K562 (cell line): ENCODE measurements at regions not wholly inside any gene's neighbourhood (a gene's known extent, or its start where the extent isn't known, plus 50 kb on each side); places are given as distances from the start of the nearest gene placed in this dataset.

Experiments used
- ATAC-seq: fragments of 200-7000 bp; cut with Tn5 transposase; 3 replicates; pipeline ENCODE4 v1.9.1; 2020; ENCODE audit warnings: moderate library complexity
- BruUV-seq: library from RNA; stranded (reverse); fragments of 400-500 nt; replicated peaks from 2 replicates; lab custom pipeline; 2021; lab: Mats Ljungman, UMichigan
- CTCF ChIA-PET: fragments of 300-600 bp; formaldehyde crosslinking; extraction: SDS; loops from one replicate; lab custom pipeline; 2021; ENCODE audit warnings: low intra/inter-chr PET ratio; lab: Yijun Ruan, JAX
- POLR2A ChIA-PET: fragments of 300-600, 350-650 bp; sonication (Branson Sonifier 250); formaldehyde crosslinking; extraction: SDS; loops from one replicate; lab custom pipeline; 2021; ENCODE audit warnings: antibody characterized with exemption, inconsistent platforms; lab: Yijun Ruan, JAX
- DNase-seq, 4 experiments: peaks; one replicate each; pipeline versions ENCODE4 v3.0.0 to v3.0.0-alpha.2; 2011 to 2018; ENCODE audit warnings: low spot score in 3 of 4, mixed read lengths in 3 of 4; ENCODE audit errors: extremely low read depth in 1 of 4
- FAIRE-seq: peaks from 2 replicates; lab custom pipeline; 2011; peaks lifted over from hg19 to GRCh38; lab: Jason Lieb, UNC
- H2AFZ ChIP-seq: 2 replicates; pipeline ENCODE4 v1.6.0; 2011; ENCODE audit warnings: low read depth, low read length, control low read depth, inconsistent platforms
- H3K27ac ChIP-seq: fragments of 200-600 bp; 3 replicates; pipeline ENCODE4 v1.8.0; 2011; ENCODE audit warnings: low read depth, mild to moderate bottlenecking, control low read depth, inconsistent platforms, low read length, moderate library complexity, mixed read lengths; ENCODE audit errors: extremely low read depth
- H3K27me3 ChIP-seq, 2 experiments: fragments of 300-600 bp in 1 of 2; 2 replicates in 1 of 2; 3 replicates in 1 of 2; pipeline versions ENCODE4 v1.6.0 to v1.8.0; 2011; ENCODE audit warnings: inconsistent platforms in 2 of 2, low read length in 2 of 2, mild to moderate bottlenecking in 1 of 2, mixed read lengths in 1 of 2, moderate library complexity in 1 of 2; ENCODE audit not compliant: control insufficient read depth in 2 of 2, insufficient read depth in 2 of 2
- H3K36me3 ChIP-seq: fragments of 300-600 bp; 3 replicates; pipeline ENCODE4 v1.8.0; 2011; ENCODE audit warnings: mild to moderate bottlenecking, low read length, inconsistent platforms; ENCODE audit not compliant: control insufficient read depth, insufficient read depth
- H3K4me1 ChIP-seq, 2 experiments: fragments of 200-600 bp in 1 of 2; replicated peaks in 1 of 2; 2 replicates in 1 of 2; 3 replicates in 1 of 2; pipeline versions ENCODE4 v1.5.1 to v1.8.0; 2011; ENCODE audit warnings: inconsistent platforms in 2 of 2, low read length in 2 of 2, mild to moderate bottlenecking in 1 of 2, mixed read lengths in 1 of 2, moderate library complexity in 1 of 2; ENCODE audit not compliant: control insufficient read depth in 2 of 2, insufficient read depth in 2 of 2
- H3K4me2 ChIP-seq: 2 replicates; pipeline ENCODE4 v1.6.1; 2011; ENCODE audit warnings: low read length, control low read depth, inconsistent platforms, mixed read lengths; ENCODE audit not compliant: insufficient read depth
- H3K4me3 ChIP-seq: fragments of 200-600 bp; sonication (generic), shearing (Covaris generic); 2 replicates; pipeline ENCODE4 v1.5.1; 2016; ENCODE audit warnings: control low read depth, inconsistent platforms
- H3K79me2 ChIP-seq: fragments of 200-600 bp; 3 replicates; pipeline ENCODE4 v1.8.0; 2011; ENCODE audit warnings: low read length, inconsistent platforms; ENCODE audit not compliant: control insufficient read depth, insufficient read depth
- H3K9ac ChIP-seq, 2 experiments: 2 replicates each; pipeline versions ENCODE4 v1.6.0 to v1.6.1; 2011; ENCODE audit warnings: low read depth in 2 of 2, low read length in 2 of 2, control low read depth in 1 of 2, inconsistent platforms in 1 of 2, mild to moderate bottlenecking in 1 of 2, mixed read lengths in 1 of 2; ENCODE audit not compliant: insufficient read depth in 1 of 2
- H3K9me1 ChIP-seq: one replicate; pipeline ENCODE4 v1.6.0; 2011; ENCODE audit warnings: inconsistent platforms, mild to moderate bottlenecking, low read length, moderate library complexity; ENCODE audit not compliant: control insufficient read depth, insufficient read depth
- H3K9me3 ChIP-seq: replicated peaks from 2 replicates; pipeline ENCODE4 v1.5.1; 2011; ENCODE audit warnings: low read depth, low read length, inconsistent platforms; ENCODE audit not compliant: control insufficient read depth, insufficient read depth
- H4K20me1 ChIP-seq: replicated peaks from 2 replicates; pipeline ENCODE4 v1.6.1; 2011; ENCODE audit warnings: low read length, inconsistent platforms, mixed read lengths; ENCODE audit not compliant: control insufficient read depth, insufficient read depth
- ATF1 ChIP-seq, 2 experiments: fragments of 450-650 bp in 1 of 2; IDR thresholded peaks; 2 replicates each; pipeline ENCODE4 v1.6.1; 2016; ENCODE audit warnings: missing compliant biosample characterization in 1 of 2, missing genetic modification characterization in 1 of 2
- CBX8 ChIP-seq: fragments of 200-600 bp; sonication (generic); IDR thresholded peaks from 2 replicates; pipeline ENCODE4 v1.6.1; 2012; ENCODE audit warnings: borderline replicate concordance, mixed run types, low read depth, mild to moderate bottlenecking, moderate library complexity, mixed read lengths, low read length, control low read depth, inconsistent platforms; ENCODE audit not compliant: poor library complexity, severe bottlenecking; ENCODE audit errors: extremely low read depth
- CHD2 ChIP-seq: IDR thresholded peaks from 2 replicates; pipeline ENCODE4 v1.6.1; 2011; ENCODE audit warnings: low read depth, low read length
- CXXC5 ChIP-seq: fragments of 250-450 bp; sonication (Bioruptor Pico); IDR thresholded peaks from 2 replicates; pipeline ENCODE4 v1.8.0; 2022; ENCODE audit warnings: inconsistent platforms, mild to moderate bottlenecking, moderate library complexity
- DDX20 ChIP-seq: fragments of 450-650 bp; IDR thresholded peaks from 2 replicates; pipeline ENCODE4 v1.6.1; 2016; ENCODE audit warnings: missing genetic modification characterization, low read depth, mild to moderate bottlenecking, missing compliant biosample characterization, moderate library complexity
- DNMT1 ChIP-seq: fragments of 450-650 bp; IDR thresholded peaks from 2 replicates; pipeline ENCODE4 v1.6.1; 2016; ENCODE audit warnings: antibody characterized with exemption, mild to moderate bottlenecking
- ELF1 ChIP-seq: fragments of 200-800 bp; sonication (Bioruptor generic); IDR thresholded peaks from 2 replicates; pipeline ENCODE4 v1.6.1; 2016; ENCODE audit warnings: missing genetic modification characterization, missing compliant biosample characterization
- FOXP1 ChIP-seq: sonication (generic); formaldehyde crosslinking; IDR thresholded peaks from 2 replicates; pipeline ENCODE4 v1.8.0; 2022; ENCODE audit warnings: mild to moderate bottlenecking, missing genetic modification reagents
- HLTF ChIP-seq: fragments of 450-650 bp; IDR thresholded peaks from 2 replicates; pipeline ENCODE4 v1.6.1; 2016
- HMBOX1 ChIP-seq: sonication (generic); IDR thresholded peaks from 2 replicates; pipeline ENCODE4 v1.6.1; 2016
- HNRNPUL1 ChIP-seq: fragments of 200-400 bp; formaldehyde crosslinking; IDR thresholded peaks from 2 replicates; pipeline ENCODE4 v1.6.1; 2017; ENCODE audit warnings: low read length
- ILF3 ChIP-seq: fragments of 450-650 bp; IDR thresholded peaks from 2 replicates; pipeline ENCODE4 v1.6.1; 2018; ENCODE audit warnings: antibody characterized with exemption, mild to moderate bottlenecking, moderate library complexity, borderline replicate concordance
- LEF1 ChIP-seq: fragments of 450-650 bp; IDR thresholded peaks from 2 replicates; pipeline ENCODE4 v1.6.1; 2016; ENCODE audit warnings: mild to moderate bottlenecking
- MAFF ChIP-seq: IDR thresholded peaks from 2 replicates; pipeline ENCODE4 v1.6.1; 2012; ENCODE audit warnings: low read length, improper control_type of control experiment
- MCM7 ChIP-seq, 2 experiments: fragments of 450-650 bp; IDR thresholded peaks; 2 replicates each; pipeline ENCODE4 v1.6.1; 2016 to 2018
- MNT ChIP-seq, 2 experiments: fragments of 450-650 bp; conservative IDR thresholded peaks; 2 replicates each; pipeline ENCODE4 v1.6.1; 2017; ENCODE audit warnings: mild to moderate bottlenecking in 2 of 2, moderate library complexity in 2 of 2
- NFE2 ChIP-seq: IDR thresholded peaks from 2 replicates; pipeline ENCODE4 v1.6.1; 2014; ENCODE audit warnings: antibody characterized with exemption, low read depth
- NFXL1 ChIP-seq: fragments of 450-650 bp; formaldehyde crosslinking; IDR thresholded peaks from 2 replicates; pipeline ENCODE4 v1.4.0; 2021; ENCODE audit warnings: mild to moderate bottlenecking
- RBBP5 ChIP-seq: fragments of 200-600 bp; sonication (generic); IDR thresholded peaks from 2 replicates; pipeline ENCODE4 v1.6.1; 2012; ENCODE audit warnings: borderline replicate concordance, mild to moderate bottlenecking, low read length, control low read depth, inconsistent platforms; ENCODE audit not compliant: insufficient read depth, poor library complexity, severe bottlenecking
- SIN3B ChIP-seq: fragments of 450-650 bp; IDR thresholded peaks from 2 replicates; pipeline ENCODE4 v1.6.1; 2017; ENCODE audit warnings: low read depth, mild to moderate bottlenecking, moderate library complexity
- TEAD4 ChIP-seq, 2 experiments: sonication (generic) in 1 of 2; formaldehyde crosslinking in 1 of 2; IDR thresholded peaks; 2 replicates each; pipeline versions ENCODE4 v1.6.1 to v1.8.0; 2012 to 2022; ENCODE audit warnings: borderline replicate concordance in 1 of 2, inconsistent platforms in 1 of 2, low read length in 1 of 2, mild to moderate bottlenecking in 1 of 2, missing genetic modification reagents in 1 of 2
- WHSC1 ChIP-seq: IDR thresholded peaks from one replicate; pipeline ENCODE4 v1.6.1; 2012; ENCODE audit warnings: low read length, control low read depth, inconsistent platforms
- ZNF445 ChIP-seq: fragments of 250-450 bp; sonication (Bioruptor Pico); IDR thresholded peaks from 2 replicates; pipeline ENCODE4 v1.4.0; 2020; ENCODE audit warnings: low read depth, mild to moderate bottlenecking, moderate library complexity
- in situ Hi-C: fragments of 300-500 bp; cut with MboI; formaldehyde crosslinking; loops from 4 replicates; pipeline ENCODE4 v1.15.0; 2018; ENCODE audit warnings: inconsistent platforms, mixed read lengths
- intact Hi-C: fragments of 100-400 bp; cut with micrococcal nuclease; formaldehyde crosslinking; loops from 2 replicates; pipeline ENCODE4 v1.14.2; 2022

- no peaks in the 10 kb centered on the region for H3K9me1 ChIP-seq
- TF ChIP-seq TEAD4 (IDR thresholded peaks at IDR 0.05; ENCODE audit: low read length), result no peak
- no peak for TF ChIP-seq TEAD4 (CRISPR knock-in tag; IDR thresholded peaks at IDR 0.05; ENCODE audit: borderline replicate concordance)
- no peak for TF ChIP-seq WHSC1
- TF ChIP-seq NFXL1 (CRISPR knock-in tag), result no peak
- TF ChIP-seq ELF1 (tag), result no peak
- no peak for TF ChIP-seq FOXP1
- TF ChIP-seq SIN3B, result no peak
- TF ChIP-seq CHD2, result no peak
- TF ChIP-seq LEF1, result 0 out of 2 replicates have a peak, but pooled peaks have one; percentile 24
- no peak for TF ChIP-seq RBBP5
- TF ChIP-seq MNT (conservative IDR thresholded peaks at IDR 0.05), result no peak
- no peak for TF ChIP-seq HMBOX1
- no peak for TF ChIP-seq HNRNPUL1
- no peak for TF ChIP-seq DDX20 (tag)
- no peak for TF ChIP-seq ATF1 (CRISPR knock-in tag; IDR thresholded peaks at IDR 0.05)
- no peak for TF ChIP-seq ATF1 (tag; IDR thresholded peaks at IDR 0.05)
- TF ChIP-seq CXXC5 (CRISPR knock-in tag), result no peak
- no peak for TF ChIP-seq NFE2
- no peak for TF ChIP-seq CBX8
- peak; percentile 77 for TF ChIP-seq ZNF445 (CRISPR knock-in tag)
- TF ChIP-seq ILF3, result no peak
- TF ChIP-seq MCM7 (IDR thresholded peaks at IDR 0.05), result no peak
- peak; percentile 76; the same call in 1 of the 2 replicates for TF ChIP-seq HLTF
- TF ChIP-seq DNMT1, result no peak
- no peak for TF ChIP-seq MAFF
Measured at GRCh38 chr7:130856866-130857265, 122.9 kb upstream of the KLF14 start.

More at GRCh38 chr7:130856866-130857265, 122.9 kb upstream of the KLF14 start:
- Histone ChIP-seq H3K4me2 (no peak overlapping the region), H4K20me1 (no peaks in the 10 kb centered on the region), H3K9ac (no peak overlapping the region), H3K27me3 (peaks cover 2 to 4% of the 10 kb centered on the region in 2 experiments; a peak in 1 of 5 replicates), H3K4me1 (no peaks in the 10 kb centered on the region), H3K36me3 (no peaks in the 10 kb centered on the region), H3K79me2 (no peaks in the 10 kb centered on the region), H3K4me3 (no peak overlapping the region), H3K9me3 (peaks cover 10% of the 10 kb centered on the region), H3K27ac (no peak overlapping the region), H2AFZ (no peak overlapping the region)
- ChIA-PET POLR2A (interaction anchor here (0.6 to 1.0 kb wide), 3 partner anchors 25 to 590 kb away, joined by 3 read pairs; no protein-coding TSS in a partner anchor), CTCF (interaction anchor here (0.6 kb wide), 1 partner anchor 263 kb away, joined by 3 read pairs; no protein-coding TSS in a partner anchor)
- ATAC-seq, result no peak
- in situ Hi-C loops, result no loop called here
- BruUV-seq, result no TSS peak
- DNase-seq, result no peak
- intact Hi-C loops, result no loop called here
- no peak for FAIRE-seq
